ENCODE measurements at regions not wholly inside any gene's neighbourhood (a gene's known extent, or its start where the extent isn't known, plus 50 kb on each side); places are given as distances from the start of the nearest gene placed in this dataset.
"Not testable (repeated sequence)": the region's sequence is repeated elsewhere in the genome, so short reads cannot be mapped to it uniquely, and the experiment has no call there.

GRCh38 chr9:78940121-78940855, 631.5 kb upstream of the TLE4 start:
- intact Hi-C loops (cut with DNase I, micrococcal nuclease): no loop called here
- no peak for ATAC-seq

GRCh38 chr9:78954286-78954685, 617.5 kb upstream of the TLE4 start:
- no peak for DNase-seq
- ATAC-seq: no peak
- intact Hi-C loops (cut with DNase I, micrococcal nuclease): no loop called here

More at GRCh38 chr9:78940121-78940855, 631.5 kb upstream of the TLE4 start:
- DNase-seq: no peak

DNA sequence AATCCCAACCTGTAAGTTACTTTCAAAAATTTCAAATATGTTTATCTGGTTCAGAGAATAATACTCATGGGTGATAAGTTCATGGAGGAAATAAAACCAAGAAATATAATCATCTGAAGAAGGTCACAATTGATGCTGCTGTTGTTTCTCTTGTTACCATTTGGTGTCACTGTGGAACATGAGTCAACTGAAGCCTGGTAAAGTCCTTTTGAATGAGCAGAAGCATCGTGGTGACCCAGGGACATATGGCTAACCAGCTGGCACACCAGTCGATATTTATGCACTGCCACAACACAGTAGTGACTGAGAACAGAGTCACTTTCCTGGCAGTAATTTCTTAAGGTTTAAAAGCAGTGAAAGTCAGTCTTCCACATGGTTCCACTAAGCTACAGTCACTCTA, 612.9 kb upstream of the TLE4 start:
- no peak for ATAC-seq
- intact Hi-C loops (cut with DNase I, micrococcal nuclease): no loop called here
- DNase-seq: no peak

GRCh38 chr9:78962156-78962555, 609.6 kb upstream of the TLE4 start:
- intact Hi-C loops (cut with DNase I, micrococcal nuclease): no loop called here
- no peak for DNase-seq
- ATAC-seq: no peak

DNA sequence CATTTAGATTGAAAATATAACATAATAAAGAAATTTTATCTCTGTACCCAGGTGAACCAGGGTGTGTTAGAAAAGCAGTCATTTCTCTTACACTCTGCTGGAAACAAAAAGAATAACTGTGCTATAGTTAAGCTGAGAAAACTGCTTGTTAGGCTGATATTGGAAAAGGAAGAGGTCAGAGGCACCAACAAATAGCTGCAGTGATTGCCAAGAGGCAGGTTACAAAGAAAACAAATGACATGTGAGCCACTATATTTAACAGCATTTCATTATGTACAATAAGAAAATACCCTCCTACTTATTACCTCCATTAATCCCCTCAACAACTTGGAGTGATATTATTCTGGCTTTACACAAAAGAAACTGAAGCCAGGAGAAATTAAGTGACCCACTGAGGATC, 607.9 kb upstream of the TLE4 start:
- intact Hi-C loops (cut with DNase I, micrococcal nuclease): no loop called here
- no peak for ATAC-seq

DNA sequence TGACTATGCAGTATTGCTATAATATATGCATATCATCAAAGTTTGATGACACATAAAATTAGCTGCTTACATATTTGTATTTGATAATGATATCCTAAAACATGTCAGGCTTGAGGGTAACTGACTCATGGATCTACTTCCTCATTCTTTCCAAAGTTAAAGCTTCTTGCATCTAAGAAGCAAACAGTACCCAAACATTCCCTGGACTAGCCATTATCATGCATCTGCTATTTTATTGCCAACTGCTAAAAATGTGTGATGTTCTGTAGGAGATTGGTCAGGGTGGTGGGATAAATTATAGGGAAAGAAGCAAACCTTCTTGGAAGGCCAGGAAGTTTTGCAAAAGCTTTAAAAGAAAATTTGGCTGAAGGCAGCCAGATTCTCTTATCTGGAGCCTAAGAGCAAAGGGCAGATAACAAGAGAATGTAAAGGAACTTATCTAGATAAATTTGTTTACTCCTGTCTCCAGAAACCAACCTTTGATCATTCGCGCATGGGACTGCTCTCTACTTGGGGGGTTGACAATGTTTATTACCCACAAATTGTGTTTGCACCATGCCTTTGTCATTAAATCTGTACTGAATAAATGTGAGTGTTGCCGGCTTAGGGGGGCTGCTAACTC, 604.1 kb upstream of the TLE4 start:
- DNase-seq (no peak), ATAC-seq (no peak)
- intact Hi-C loops (cut with DNase I, micrococcal nuclease): no loop called here

More for the DNA sequence above, 607.9 kb upstream of the TLE4 start:
- DNase-seq: no peak

DNA sequence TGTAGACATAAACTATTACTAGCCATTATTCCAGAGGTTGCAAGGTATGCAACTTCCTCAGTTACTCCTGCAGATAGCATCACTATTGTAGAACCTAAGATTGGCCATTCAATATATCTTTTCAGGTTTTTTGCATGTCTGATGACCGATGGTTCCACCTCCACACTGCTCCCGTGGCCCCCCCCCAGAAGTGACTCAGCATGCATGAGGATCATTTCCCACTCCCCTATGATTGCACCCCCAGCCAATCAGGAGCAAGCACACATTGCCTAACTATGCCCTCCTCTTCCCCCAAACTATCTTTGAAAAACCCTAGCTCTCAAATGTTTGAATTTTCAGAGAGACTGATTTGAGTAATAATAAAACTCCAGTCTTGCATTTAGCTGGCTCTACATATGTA, 601.4 kb upstream of the TLE4 start:
- ATAC-seq: no peak
- intact Hi-C loops (cut with DNase I, micrococcal nuclease): no loop called here
- DNase-seq: no peak

GRCh38 chr9:78971540-78971939, 600.2 kb upstream of the TLE4 start:
- ATAC-seq: no peak
- DNase-seq: no peak
- intact Hi-C loops (cut with DNase I, micrococcal nuclease): no loop called here

DNA sequence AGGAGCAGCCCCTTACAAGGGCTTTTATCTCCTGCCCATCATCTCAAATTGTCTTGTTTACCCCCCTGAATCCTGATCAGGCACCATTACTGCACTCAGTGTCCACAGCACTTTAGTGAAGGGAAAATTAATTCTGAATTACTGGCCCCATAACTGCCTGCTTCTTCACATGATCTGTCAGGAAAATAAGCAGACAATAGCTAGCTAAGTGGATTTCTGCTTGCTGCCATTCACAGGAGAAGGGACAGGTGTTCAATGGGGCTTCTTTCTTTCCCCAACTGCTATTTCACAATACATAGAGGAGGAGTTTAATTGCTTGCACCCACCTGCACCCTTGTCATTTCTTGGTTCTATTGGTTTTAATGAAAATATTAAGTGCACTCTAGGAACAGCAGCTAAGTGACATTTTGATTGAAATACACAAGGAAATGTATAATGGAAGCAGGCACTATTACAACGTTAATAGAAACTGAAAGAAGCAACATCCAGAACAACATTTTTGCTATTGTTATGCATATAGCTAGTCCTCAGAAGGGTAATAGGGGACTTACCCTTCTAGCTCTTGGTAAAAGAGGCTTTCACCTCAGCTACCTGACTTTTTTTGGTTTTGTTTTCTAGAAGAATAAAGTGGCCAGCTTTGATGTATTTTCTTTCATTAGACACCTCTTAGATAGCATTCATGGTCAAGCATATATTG, 599.3 kb upstream of the TLE4 start:
- no peak for ATAC-seq
- intact Hi-C loops (cut with DNase I, micrococcal nuclease): no loop called here
- no peak for DNase-seq

DNA sequence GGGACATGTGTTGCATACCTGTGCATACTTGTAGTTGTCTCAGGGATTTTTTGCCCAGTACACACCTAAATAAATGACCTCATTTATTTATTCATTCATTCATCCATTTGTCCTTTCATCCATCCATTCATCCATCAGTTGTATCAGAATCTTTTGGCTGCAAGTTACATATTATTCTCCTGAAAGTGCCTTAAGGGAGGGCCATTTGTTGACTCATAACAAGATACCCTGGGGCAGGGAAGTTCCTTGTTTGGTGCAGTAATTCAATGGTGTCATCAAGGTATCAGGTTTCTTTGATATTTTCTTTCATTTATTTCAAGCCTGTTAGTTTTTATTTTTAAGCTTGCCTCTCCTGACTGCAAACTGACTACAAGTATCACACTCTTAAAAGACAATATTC, 597.9 kb upstream of the TLE4 start:
- DNase-seq: no peak
- no peak for ATAC-seq
- intact Hi-C loops (cut with DNase I, micrococcal nuclease): no loop called here

DNA sequence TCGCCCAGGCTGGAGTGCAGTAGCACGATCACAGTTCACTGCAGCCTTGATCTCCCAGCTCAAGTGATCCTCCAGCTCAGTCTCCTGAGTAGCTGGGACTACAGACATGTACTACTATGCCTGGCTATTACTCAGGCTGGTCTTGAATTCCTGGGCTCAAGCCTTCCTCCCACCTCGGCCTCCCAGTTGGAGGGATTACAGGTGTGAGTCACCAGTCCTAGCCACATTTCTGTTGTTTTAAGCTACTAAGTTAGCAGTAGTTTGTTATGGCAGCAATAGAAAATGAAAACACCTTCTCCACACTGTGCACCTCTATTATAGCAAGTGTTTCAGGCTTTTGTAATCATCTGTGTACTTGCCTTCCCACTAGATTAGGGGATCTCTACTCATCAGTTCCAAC, 588.9 kb upstream of the TLE4 start:
- ATAC-seq (no peak), DNase-seq (no peak)
- intact Hi-C loops (cut with DNase I, micrococcal nuclease): no loop called here

- DNase-seq (no peak), ATAC-seq (no peak)
- intact Hi-C loops (cut with DNase I, micrococcal nuclease): no loop called here
Observed at GRCh38 chr9:78985084-78985738, 586.6 kb upstream of the TLE4 start.

DNA sequence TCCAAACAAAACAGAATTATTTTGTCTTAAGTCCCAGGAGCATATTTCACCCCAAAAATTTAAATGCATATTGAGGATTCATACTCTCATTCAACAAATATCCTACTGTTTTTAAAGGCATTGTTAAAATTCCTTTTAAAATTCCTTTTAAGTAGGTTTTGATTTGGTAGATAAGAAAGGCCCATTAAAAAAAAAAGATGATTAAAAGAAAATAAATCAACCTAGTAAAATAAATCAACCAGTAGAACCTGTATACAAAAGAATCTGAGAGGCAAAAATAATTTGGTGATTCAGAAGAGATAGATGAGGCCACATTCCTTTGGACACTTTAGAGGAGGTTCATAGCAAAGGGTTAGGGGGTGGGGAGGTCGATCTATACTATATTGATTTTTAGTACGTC, 585.3 kb upstream of the TLE4 start:
- ATAC-seq: no peak
- intact Hi-C loops (cut with DNase I, micrococcal nuclease): no loop called here
- DNase-seq: no peak

DNA sequence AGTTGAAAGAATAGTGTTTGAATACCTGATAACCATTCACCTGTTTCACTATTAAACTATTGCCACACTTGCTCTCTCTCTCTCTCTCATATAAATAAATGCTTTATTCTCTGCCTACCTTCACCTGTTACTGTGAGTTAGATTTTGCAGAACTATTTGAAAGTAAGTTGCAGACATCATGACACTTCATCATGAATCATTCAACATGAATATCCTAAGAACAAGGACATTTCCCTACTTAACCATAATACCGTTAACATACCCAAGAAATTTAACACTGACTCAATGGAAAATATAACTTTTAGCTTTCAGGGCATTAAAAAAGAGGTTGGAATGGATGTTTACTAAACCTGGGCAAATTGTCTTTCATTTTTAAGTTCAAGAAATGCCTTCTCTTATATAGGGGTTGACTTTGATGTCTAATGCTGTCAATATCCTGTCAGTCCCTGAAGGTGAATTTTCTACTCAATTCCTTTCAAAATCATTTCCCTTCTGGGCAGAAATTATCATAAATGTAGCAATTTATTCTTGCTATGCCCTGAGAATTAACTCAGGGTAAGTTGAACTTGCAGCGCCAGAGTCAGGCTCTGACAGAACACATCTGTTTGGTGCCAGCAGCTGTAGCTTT, 582.6 kb upstream of the TLE4 start:
- DNase-seq: no peak
- no peak for ATAC-seq
- intact Hi-C loops (cut with DNase I, micrococcal nuclease): no loop called here

DNA sequence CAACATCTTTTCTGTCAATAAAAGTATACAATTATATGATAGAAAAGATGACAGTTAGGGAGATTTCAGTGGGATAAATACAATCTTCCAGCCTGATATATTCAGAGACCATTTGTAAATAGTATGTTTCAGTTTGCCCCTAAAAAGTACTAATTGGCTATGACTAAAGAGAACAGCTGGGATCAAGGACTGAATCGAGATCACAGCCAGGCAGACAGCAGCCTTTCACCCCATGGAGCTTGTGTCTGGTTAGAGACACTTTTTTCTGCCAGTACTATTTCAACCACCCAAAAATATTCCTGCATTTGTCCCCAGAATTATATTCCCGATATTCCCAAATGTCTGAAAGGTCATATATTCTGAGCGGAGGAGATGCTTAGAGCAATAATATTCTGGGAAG, 577.3 kb upstream of the TLE4 start:
- DNase-seq (no peak), ATAC-seq (no peak)
- intact Hi-C loops (cut with DNase I, micrococcal nuclease): no loop called here

- DNase-seq; intact Hi-C loops (cut with DNase I, micrococcal nuclease); ATAC-seq: not testable (repeated sequence)
Observed at GRCh38 chr9:78994974-78995373, 576.8 kb upstream of the TLE4 start.

- intact Hi-C loops (cut with DNase I, micrococcal nuclease): no loop called here
- ATAC-seq: no peak
Observed at GRCh38 chr9:78997296-78997695, 574.5 kb upstream of the TLE4 start.

GRCh38 chr9:79000230-79001002, 571.3 kb upstream of the TLE4 start:
- DNase-seq: no peak
- intact Hi-C loops (cut with DNase I, micrococcal nuclease): no loop called here
- no peak for ATAC-seq

More at GRCh38 chr9:78997296-78997695, 574.5 kb upstream of the TLE4 start:
- no peak for DNase-seq

DNA sequence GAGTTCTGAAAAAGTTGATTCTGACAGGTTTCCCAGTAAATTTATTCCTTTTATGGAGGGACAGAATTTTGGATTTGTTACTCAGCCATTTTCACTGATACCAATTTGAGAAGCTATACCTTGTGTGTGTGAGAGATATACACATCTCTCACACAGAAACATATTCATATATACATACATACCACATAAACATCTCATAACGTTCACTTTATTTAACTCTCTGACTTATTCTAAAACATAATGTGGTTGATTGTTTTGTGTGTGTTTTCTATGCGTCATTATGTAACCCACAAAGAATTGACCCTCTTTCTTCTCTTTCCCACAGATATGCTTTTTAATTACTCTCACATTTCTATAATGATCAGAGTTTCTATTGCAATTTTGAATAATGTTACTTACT, 570.8 kb upstream of the TLE4 start:
- DNase-seq (no peak), ATAC-seq (no peak)
- intact Hi-C loops (cut with DNase I, micrococcal nuclease): no loop called here

Data from left colon (tissue), 2 donors.